GM19043 (cell line): ENCODE measurements at regions not wholly inside any gene's neighbourhood (a gene's known extent, or its start where the extent isn't known, plus 50 kb on each side); places are given as distances from the start of the nearest gene placed in this dataset.
"Not testable (repeated sequence)": the region's sequence is repeated elsewhere in the genome, so short reads cannot be mapped to it uniquely, and the experiment has no call there.

Source experiments
- ATAC-seq: cut with Tn5 transposase; IDR thresholded peaks from one replicate; pipeline ENCODE4 v1.9.1; 2021; ENCODE audit warnings: low read depth; ENCODE audit not compliant: unreplicated experiment

- no peak for ATAC-seq
Observed at GRCh38 chr1:192862271-192862670, 53.4 kb downstream of the RGS2 start.

GRCh38 chr1:192866241-192866868 is 57.5 kb downstream of the RGS2 start:
- no peak for ATAC-seq

GRCh38 chr1:192867180-192867579 is 58.3 kb downstream of the RGS2 start:
- no peak for ATAC-seq

GRCh38 chr1:192869308-192869940 is 60.6 kb downstream of the RGS2 start:
- ATAC-seq: no peak

GRCh38 chr1:192872010-192872409 is 63.2 kb downstream of the RGS2 start:
- ATAC-seq: no peak

GRCh38 chr1:192873836-192874235 is 65.0 kb downstream of the RGS2 start:
- no peak for ATAC-seq

- ATAC-seq: no peak
Observed at GRCh38 chr1:192876633-192877032, 67.8 kb downstream of the RGS2 start.

- ATAC-seq: no peak
Observed at GRCh38 chr1:192877283-192877886, 68.5 kb downstream of the RGS2 start.

GRCh38 chr1:192878249-192878648 is 69.4 kb downstream of the RGS2 start:
- no peak for ATAC-seq

GRCh38 chr1:192879406-192879805 is 70.6 kb downstream of the RGS2 start:
- ATAC-seq: no peak

- ATAC-seq: no peak
Observed at GRCh38 chr1:192880231-192880630, 71.4 kb downstream of the RGS2 start.

- ATAC-seq: no peak
Observed at GRCh38 chr1:192884241-192884640, 75.4 kb downstream of the RGS2 start.

GRCh38 chr1:192885387-192885786 is 76.5 kb downstream of the RGS2 start:
- not testable (repeated sequence) for ATAC-seq

GRCh38 chr1:192887426-192887825 is 78.6 kb downstream of the RGS2 start:
- no peak for ATAC-seq

GRCh38 chr1:192888574-192888973 is 79.7 kb downstream of the RGS2 start:
- ATAC-seq: no peak

- ATAC-seq: no peak
Observed at GRCh38 chr1:192889082-192889481, 80.2 kb downstream of the RGS2 start.

- ATAC-seq: no peak
Observed at GRCh38 chr1:192890134-192890533, 81.3 kb downstream of the RGS2 start.

GRCh38 chr1:192892934-192893333 is 84.1 kb downstream of the RGS2 start:
- ATAC-seq: no peak

- ATAC-seq: not testable (repeated sequence)
Observed at GRCh38 chr1:192895487-192895886, 86.6 kb downstream of the RGS2 start.

- ATAC-seq: no peak
Observed at GRCh38 chr1:192896376-192896775, 87.5 kb downstream of the RGS2 start.

GRCh38 chr1:192901500-192901899 is 92.7 kb downstream of the RGS2 start:
- no peak for ATAC-seq

GRCh38 chr1:192903142-192903541 is 94.3 kb downstream of the RGS2 start:
- ATAC-seq: no peak
